Activated B cell treated with CpG ODN at 0.5 μM for 24 hours (primary cell): ENCODE measurements at regions not wholly inside any gene's neighbourhood (a gene's known extent, or its start where the extent isn't known, plus 50 kb on each side); places are given as distances from the start of the nearest gene placed in this dataset.

Experiments
- ATAC-seq: fragments of 200-7000 bp; cut with Tn5 transposase; one replicate; pipeline ENCODE4 v1.10.0; 2021; ENCODE audit warnings: low read depth, mild to moderate bottlenecking, moderate library complexity
- CTCF ChIA-PET: fragments of 350-600 bp; sonication (Branson Sonifier 250); formaldehyde crosslinking; loops from one replicate; lab custom pipeline; 2021; ENCODE audit warnings: antibody characterized with exemption; lab: Charles Lee
- POLR2A ChIA-PET: fragments of 350-600 bp; sonication (Branson Sonifier 250); formaldehyde crosslinking; loops from one replicate; lab custom pipeline; 2021; ENCODE audit warnings: antibody characterized with exemption; lab: Charles Lee
- DNase-seq: peaks from one replicate; pipeline ENCODE4 v3.0.0; 2022
- H3K27ac Mint-ChIP-seq: one replicate; pipeline ENCODE4 v1.8.0; 2020; ENCODE audit warnings: mixed read lengths
- H3K27me3 Mint-ChIP-seq: one replicate; pipeline ENCODE4 v1.8.0; 2021; ENCODE audit warnings: mixed read lengths
- H3K36me3 Mint-ChIP-seq: one replicate; pipeline ENCODE4 v1.8.0; 2021; ENCODE audit warnings: low read depth, mixed read lengths
- H3K4me1 Mint-ChIP-seq: one replicate; pipeline ENCODE4 v1.8.0; 2021; ENCODE audit warnings: mixed read lengths
- H3K4me3 Mint-ChIP-seq: one replicate; pipeline ENCODE4 v1.8.0; 2020; ENCODE audit warnings: mild to moderate bottlenecking, mixed read lengths
- H3K9me3 Mint-ChIP-seq: one replicate; pipeline ENCODE4 v1.8.0; 2020; ENCODE audit warnings: mixed read lengths
- CTCF ChIP-seq: fragments of 200-600 bp; IDR thresholded peaks from one replicate; pipeline ENCODE4 v1.8.0; 2022; ENCODE audit warnings: antibody characterized with exemption, mild to moderate bottlenecking
- intact Hi-C: fragments of 100-400 bp; cut with micrococcal nuclease; formaldehyde crosslinking; loops from one replicate; pipeline ENCODE4 v1.15.1; 2024

GRCh38 chr22:48018346-48018745 is 1255.9 kb downstream of the TBC1D22A start:
- intact Hi-C loops, result no loop called here
- Mint-ChIP-seq H3K27ac (no peak overlapping the region), H3K4me3 (no peak overlapping the region), H3K27me3 (peaks cover 24% of the 10 kb centered on the region), H3K4me1 (peaks cover 3% of the 10 kb centered on the region), H3K36me3 (no peaks in the 10 kb centered on the region), H3K9me3 (peaks cover 18% of the 10 kb centered on the region)
- ChIA-PET POLR2A (no interaction called here), CTCF (no interaction called here)
- DNase-seq, result no peak
- no peak for ATAC-seq
- no peak for TF ChIP-seq CTCF

GRCh38 chr22:48015701-48016100 is 1253.3 kb downstream of the TBC1D22A start:
- TF ChIP-seq CTCF, result no peak
- Mint-ChIP-seq H3K36me3 (no peaks in the 10 kb centered on the region), H3K4me3 (no peak overlapping the region), H3K27ac (no peak overlapping the region), H3K4me1 (no peaks in the 10 kb centered on the region), H3K9me3 (peaks cover 17% of the 10 kb centered on the region), H3K27me3 (peaks cover 24% of the 10 kb centered on the region)
- intact Hi-C loops, result no loop called here
- no peak for DNase-seq
- POLR2A ChIA-PET, result no interaction called here
- no peak for ATAC-seq
- CTCF ChIA-PET, result no interaction called here

GRCh38 chr22:48004936-48005335 is 1242.5 kb downstream of the TBC1D22A start:
- no peak for TF ChIP-seq CTCF
- Mint-ChIP-seq H3K27ac (no peak overlapping the region), H3K4me3 (no peak overlapping the region), H3K27me3 (peaks cover 3% of the 10 kb centered on the region), H3K4me1 (no peaks in the 10 kb centered on the region), H3K36me3 (no peaks in the 10 kb centered on the region), H3K9me3 (no peaks in the 10 kb centered on the region)
- CTCF ChIA-PET, result no interaction called here
- DNase-seq (no peak), ATAC-seq (no peak)
- intact Hi-C loops, result no loop called here
- POLR2A ChIA-PET, result no interaction called here

- Mint-ChIP-seq H3K4me1 (no peaks in the 10 kb centered on the region), H3K27me3 (peaks cover 3% of the 10 kb centered on the region), H3K36me3 (no peaks in the 10 kb centered on the region), H3K9me3 (no peaks in the 10 kb centered on the region), H3K4me3 (no peak overlapping the region), H3K27ac (no peak overlapping the region)
- ChIA-PET POLR2A (no interaction called here), CTCF (no interaction called here)
- no peak for DNase-seq
- intact Hi-C loops, result no loop called here
- ATAC-seq, result no peak
- TF ChIP-seq CTCF, result no peak
Observed at GRCh38 chr22:48004038-48004437, 1241.6 kb downstream of the TBC1D22A start.

- TF ChIP-seq CTCF, result no peak
- peaks cover 15% of the 10 kb centered on the region for H3K4me1 Mint-ChIP-seq
Observed at GRCh38 chr22:48001101-48001500, 1238.7 kb downstream of the TBC1D22A start.

More at GRCh38 chr22:48001101-48001500, 1238.7 kb downstream of the TBC1D22A start:
- Mint-ChIP-seq H3K27ac (no peak overlapping the region), H3K36me3 (no peaks in the 10 kb centered on the region), H3K9me3 (no peaks in the 10 kb centered on the region), H3K27me3 (no peaks in the 10 kb centered on the region), H3K4me3 (no peak overlapping the region)
- ATAC-seq (no peak), DNase-seq (no peak)
- intact Hi-C loops, result no loop called here
- POLR2A ChIA-PET, result no interaction called here
- CTCF ChIA-PET, result no interaction called here
